GM23338 (cell line): ENCODE measurements at regions not wholly inside any gene's neighbourhood (a gene's known extent, or its start where the extent isn't known, plus 50 kb on each side); places are given as distances from the start of the nearest gene placed in this dataset.

Experiments
- ATAC-seq: fragments of 200-7000 bp; cut with Tn5 transposase; 3 replicates; pipeline ENCODE4 v1.9.1; 2020
- DNase-seq: peaks from one replicate; pipeline ENCODE4 v3.0.0-alpha.2; 2015; ENCODE audit warnings: low spot score
- H2AFZ ChIP-seq: fragments of 200-600 bp; sonication (generic); 2 replicates; pipeline ENCODE4 v1.8.0; 2016; ENCODE audit warnings: antibody characterized with exemption, mild to moderate bottlenecking, moderate library complexity
- H3F3A ChIP-seq: fragments of 200-600 bp; sonication (generic); replicated peaks from 2 replicates; pipeline ENCODE4 v1.8.0; 2017; ENCODE audit warnings: antibody characterized with exemption, mixed run types, low read depth
- H3K27ac ChIP-seq: fragments of 200-600 bp; sonication (generic); 2 replicates; pipeline ENCODE4 v1.6.1; 2016; ENCODE audit warnings: low read depth
- H3K27me3 ChIP-seq: fragments of 200-600 bp; sonication (generic); 2 replicates; pipeline ENCODE4 v1.8.0; 2016; ENCODE audit warnings: mild to moderate bottlenecking, mixed run types, moderate library complexity; ENCODE audit not compliant: insufficient read depth
- H3K36me3 ChIP-seq: fragments of 200-600 bp; sonication (generic); 2 replicates; pipeline ENCODE4 v1.8.0; 2016; ENCODE audit warnings: mild to moderate bottlenecking; ENCODE audit not compliant: insufficient read depth
- H3K4me1 ChIP-seq: fragments of 200-600 bp; sonication (generic); 2 replicates; pipeline ENCODE4 v1.8.0; 2016; ENCODE audit warnings: mild to moderate bottlenecking, moderate library complexity; ENCODE audit not compliant: insufficient read depth
- H3K4me2 ChIP-seq: fragments of 200-600 bp; sonication (generic); 2 replicates; pipeline ENCODE4 v1.7.1; 2017; ENCODE audit warnings: mixed run types
- H3K4me3 ChIP-seq: fragments of 200-600 bp; sonication (generic); 2 replicates; pipeline ENCODE4 v1.6.1; 2016; ENCODE audit warnings: mixed run types
- H3K79me2 ChIP-seq: fragments of 200-600 bp; sonication (generic); replicated peaks from 2 replicates; pipeline ENCODE4 v1.8.0; 2017; ENCODE audit warnings: mild to moderate bottlenecking; ENCODE audit not compliant: insufficient read depth
- H3K9me2 ChIP-seq: fragments of 200-600 bp; sonication (generic); 2 replicates; pipeline ENCODE4 v1.8.0; 2017; ENCODE audit not compliant: insufficient read depth
- H4K20me1 ChIP-seq: fragments of 200-600 bp; sonication (generic); replicated peaks from 2 replicates; pipeline ENCODE4 v1.8.0; 2017; ENCODE audit warnings: mild to moderate bottlenecking; ENCODE audit not compliant: insufficient read depth
- H3K27ac Mint-ChIP-seq: 2 replicates; pipeline ENCODE4 v1.8.0; 2020; ENCODE audit warnings: inconsistent platforms, mild to moderate bottlenecking, moderate library complexity, mixed read lengths
- H3K27me3 Mint-ChIP-seq: 3 replicates; pipeline ENCODE4 v1.8.0; 2022; ENCODE audit warnings: low read depth, mild to moderate bottlenecking, moderate library complexity, mixed read lengths, inconsistent platforms; ENCODE audit not compliant: insufficient read depth, poor library complexity
- H3K36me3 Mint-ChIP-seq: 3 replicates; pipeline ENCODE4 v1.8.0; 2021; ENCODE audit warnings: low read depth, mild to moderate bottlenecking, inconsistent platforms, moderate library complexity, mixed read lengths
- H3K4me1 Mint-ChIP-seq: 3 replicates; pipeline ENCODE4 v1.8.0; 2020; ENCODE audit warnings: mild to moderate bottlenecking, inconsistent platforms, mixed read lengths
- H3K4me3 Mint-ChIP-seq: 3 replicates; pipeline ENCODE4 v1.8.0; 2021; ENCODE audit warnings: moderate library complexity, mild to moderate bottlenecking, inconsistent platforms, mixed read lengths
- H3K9me3 Mint-ChIP-seq: 3 replicates; pipeline ENCODE4 v1.8.0; 2020; ENCODE audit warnings: moderate library complexity, mild to moderate bottlenecking, inconsistent platforms, mixed read lengths
- CREB1 ChIP-seq: fragments of 250-450 bp; sonication (Bioruptor Pico); IDR thresholded peaks from 2 replicates; pipeline ENCODE4 v1.5.0; 2020; ENCODE audit warnings: low read depth, mild to moderate bottlenecking, moderate library complexity
- EZH2phosphoT487 ChIP-seq: fragments of 200-600 bp; sonication (generic); IDR thresholded peaks from one replicate; pipeline ENCODE4 v1.8.1; 2018; ENCODE audit warnings: antibody characterized with exemption; ENCODE audit not compliant: unreplicated experiment
- JUNB ChIP-seq: IDR thresholded peaks from one replicate; pipeline ENCODE4 v1.6.1; 2016; ENCODE audit warnings: antibody characterized with exemption; ENCODE audit not compliant: unreplicated experiment
- NANOG ChIP-seq: IDR thresholded peaks from 2 replicates; pipeline ENCODE4 v1.6.1; 2016; ENCODE audit warnings: antibody characterized with exemption, borderline replicate concordance
- STAT1 ChIP-seq: IDR thresholded peaks from one replicate; pipeline ENCODE4 v1.6.1; 2016; ENCODE audit warnings: antibody characterized with exemption; ENCODE audit not compliant: unreplicated experiment
- ZNF114 ChIP-seq: fragments of 250-450 bp; sonication (Bioruptor Pico); IDR thresholded peaks from 2 replicates; pipeline ENCODE4 v1.5.0; 2020; ENCODE audit warnings: mild to moderate bottlenecking, moderate library complexity
- TF ChIP-seq, protein P1 (sequence below): fragments of 250-450 bp; sonication (Bioruptor Pico); IDR thresholded peaks from 2 replicates; pipeline ENCODE4 v1.5.0; 2020; ENCODE audit warnings: mild to moderate bottlenecking, moderate library complexity
- TF ChIP-seq, protein P2 (sequence below): IDR thresholded peaks from one replicate; pipeline ENCODE4 v1.6.1; 2018; ENCODE audit warnings: antibody characterized with exemption; ENCODE audit not compliant: unreplicated experiment
- TF ChIP-seq, protein P3 (sequence below): IDR thresholded peaks from 2 replicates; pipeline ENCODE4 v1.6.1; 2016; ENCODE audit warnings: antibody characterized with exemption

DNA sequence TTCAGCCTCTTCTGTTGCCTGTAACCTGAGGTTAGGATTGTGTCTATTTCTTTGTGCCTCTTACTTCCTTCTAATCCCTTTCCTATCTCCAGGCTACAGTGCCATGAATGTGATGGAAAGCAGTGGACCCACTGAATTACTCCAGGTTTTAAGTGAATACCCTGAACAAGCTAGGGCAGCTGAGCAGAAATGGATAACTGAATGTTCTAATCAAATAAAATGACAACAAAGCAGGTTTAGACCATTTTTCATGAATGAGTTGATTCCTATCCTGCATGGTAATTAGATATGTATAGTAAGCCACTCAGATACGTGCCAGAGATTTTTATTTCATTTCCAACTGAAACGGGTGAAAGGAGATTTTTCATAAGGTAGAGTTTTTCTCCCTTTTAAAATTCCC, 127.5 kb upstream of the ZP4 start:
- no peaks in the 10 kb centered on the region for H3K79me2 ChIP-seq
- no peaks in the 10 kb centered on the region for H3K36me3 ChIP-seq
- peaks cover 24% of the 10 kb centered on the region for H3K9me2 ChIP-seq
- Mint-ChIP-seq H3K4me3 (no peak overlapping the region), H3K27ac (no peak overlapping the region), H3K27me3 (no peaks in the 10 kb centered on the region), H3K4me1 (no peaks in the 10 kb centered on the region), H3K36me3 (no peaks in the 10 kb centered on the region; the same call in 2 of the 3 replicates), H3K9me3 (no peaks in the 10 kb centered on the region; the same call in 2 of the 3 replicates)
- no peak overlapping the region for H3K4me2 ChIP-seq
- H3K4me3 ChIP-seq = no peak overlapping the region
- H3K27ac ChIP-seq = no peak overlapping the region
- no peaks in the 10 kb centered on the region for H4K20me1 ChIP-seq
- TF ChIP-seq NANOG (no peak), STAT1 (no peak), CREB1 (CRISPR knock-in tag) (no peak), EZH2phosphoT487 (no peak), ZNF114 (no peak), JUNB (no peak)
- TF ChIP-seq, protein P1, sequence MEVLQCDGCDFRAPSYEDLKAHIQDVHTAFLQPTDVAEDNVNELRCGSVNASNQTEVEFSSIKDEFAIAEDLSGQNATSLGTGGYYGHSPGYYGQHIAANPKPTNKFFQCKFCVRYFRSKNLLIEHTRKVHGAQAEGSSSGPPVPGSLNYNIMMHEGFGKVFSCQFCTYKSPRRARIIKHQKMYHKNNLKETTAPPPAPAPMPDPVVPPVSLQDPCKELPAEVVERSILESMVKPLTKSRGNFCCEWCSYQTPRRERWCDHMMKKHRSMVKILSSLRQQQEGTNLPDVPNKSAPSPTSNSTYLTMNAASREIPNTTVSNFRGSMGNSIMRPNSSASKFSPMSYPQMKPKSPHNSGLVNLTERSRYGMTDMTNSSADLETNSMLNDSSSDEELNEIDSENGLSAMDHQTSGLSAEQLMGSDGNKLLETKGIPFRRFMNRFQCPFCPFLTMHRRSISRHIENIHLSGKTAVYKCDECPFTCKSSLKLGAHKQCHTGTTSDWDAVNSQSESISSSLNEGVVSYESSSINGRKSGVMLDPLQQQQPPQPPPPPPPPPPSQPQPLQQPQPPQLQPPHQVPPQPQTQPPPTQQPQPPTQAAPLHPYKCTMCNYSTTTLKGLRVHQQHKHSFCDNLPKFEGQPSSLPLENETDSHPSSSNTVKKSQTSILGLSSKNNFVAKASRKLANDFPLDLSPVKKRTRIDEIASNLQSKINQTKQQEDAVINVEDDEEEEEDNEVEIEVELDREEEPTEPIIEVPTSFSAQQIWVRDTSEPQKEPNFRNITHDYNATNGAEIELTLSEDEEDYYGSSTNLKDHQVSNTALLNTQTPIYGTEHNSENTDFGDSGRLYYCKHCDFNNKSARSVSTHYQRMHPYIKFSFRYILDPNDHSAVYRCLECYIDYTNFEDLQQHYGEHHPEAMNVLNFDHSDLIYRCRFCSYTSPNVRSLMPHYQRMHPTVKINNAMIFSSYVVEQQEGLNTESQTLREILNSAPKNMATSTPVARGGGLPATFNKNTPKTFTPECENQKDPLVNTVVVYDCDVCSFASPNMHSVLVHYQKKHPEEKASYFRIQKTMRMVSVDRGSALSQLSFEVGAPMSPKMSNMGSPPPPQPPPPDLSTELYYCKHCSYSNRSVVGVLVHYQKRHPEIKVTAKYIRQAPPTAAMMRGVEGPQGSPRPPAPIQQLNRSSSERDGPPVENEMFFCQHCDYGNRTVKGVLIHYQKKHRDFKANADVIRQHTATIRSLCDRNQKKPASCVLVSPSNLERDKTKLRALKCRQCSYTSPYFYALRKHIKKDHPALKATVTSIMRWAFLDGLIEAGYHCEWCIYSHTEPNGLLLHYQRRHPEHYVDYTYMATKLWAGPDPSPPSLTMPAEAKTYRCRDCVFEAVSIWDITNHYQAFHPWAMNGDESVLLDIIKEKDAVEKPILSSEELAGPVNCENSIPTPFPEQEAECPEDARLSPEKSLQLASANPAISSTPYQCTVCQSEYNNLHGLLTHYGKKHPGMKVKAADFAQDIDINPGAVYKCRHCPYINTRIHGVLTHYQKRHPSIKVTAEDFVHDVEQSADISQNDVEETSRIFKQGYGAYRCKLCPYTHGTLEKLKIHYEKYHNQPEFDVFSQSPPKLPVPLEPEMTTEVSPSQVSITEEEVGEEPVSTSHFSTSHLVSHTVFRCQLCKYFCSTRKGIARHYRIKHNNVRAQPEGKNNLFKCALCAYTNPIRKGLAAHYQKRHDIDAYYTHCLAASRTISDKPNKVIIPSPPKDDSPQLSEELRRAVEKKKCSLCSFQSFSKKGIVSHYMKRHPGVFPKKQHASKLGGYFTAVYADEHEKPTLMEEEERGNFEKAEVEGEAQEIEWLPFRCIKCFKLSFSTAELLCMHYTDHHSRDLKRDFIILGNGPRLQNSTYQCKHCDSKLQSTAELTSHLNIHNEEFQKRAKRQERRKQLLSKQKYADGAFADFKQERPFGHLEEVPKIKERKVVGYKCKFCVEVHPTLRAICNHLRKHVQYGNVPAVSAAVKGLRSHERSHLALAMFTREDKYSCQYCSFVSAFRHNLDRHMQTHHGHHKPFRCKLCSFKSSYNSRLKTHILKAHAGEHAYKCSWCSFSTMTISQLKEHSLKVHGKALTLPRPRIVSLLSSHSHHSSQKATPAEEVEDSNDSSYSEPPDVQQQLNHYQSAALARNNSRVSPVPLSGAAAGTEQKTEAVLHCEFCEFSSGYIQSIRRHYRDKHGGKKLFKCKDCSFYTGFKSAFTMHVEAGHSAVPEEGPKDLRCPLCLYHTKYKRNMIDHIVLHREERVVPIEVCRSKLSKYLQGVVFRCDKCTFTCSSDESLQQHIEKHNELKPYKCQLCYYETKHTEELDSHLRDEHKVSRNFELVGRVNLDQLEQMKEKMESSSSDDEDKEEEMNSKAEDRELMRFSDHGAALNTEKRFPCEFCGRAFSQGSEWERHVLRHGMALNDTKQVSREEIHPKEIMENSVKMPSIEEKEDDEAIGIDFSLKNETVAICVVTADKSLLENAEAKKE (CRISPR knock-in tag) = no peak
- TF ChIP-seq, protein P2, sequence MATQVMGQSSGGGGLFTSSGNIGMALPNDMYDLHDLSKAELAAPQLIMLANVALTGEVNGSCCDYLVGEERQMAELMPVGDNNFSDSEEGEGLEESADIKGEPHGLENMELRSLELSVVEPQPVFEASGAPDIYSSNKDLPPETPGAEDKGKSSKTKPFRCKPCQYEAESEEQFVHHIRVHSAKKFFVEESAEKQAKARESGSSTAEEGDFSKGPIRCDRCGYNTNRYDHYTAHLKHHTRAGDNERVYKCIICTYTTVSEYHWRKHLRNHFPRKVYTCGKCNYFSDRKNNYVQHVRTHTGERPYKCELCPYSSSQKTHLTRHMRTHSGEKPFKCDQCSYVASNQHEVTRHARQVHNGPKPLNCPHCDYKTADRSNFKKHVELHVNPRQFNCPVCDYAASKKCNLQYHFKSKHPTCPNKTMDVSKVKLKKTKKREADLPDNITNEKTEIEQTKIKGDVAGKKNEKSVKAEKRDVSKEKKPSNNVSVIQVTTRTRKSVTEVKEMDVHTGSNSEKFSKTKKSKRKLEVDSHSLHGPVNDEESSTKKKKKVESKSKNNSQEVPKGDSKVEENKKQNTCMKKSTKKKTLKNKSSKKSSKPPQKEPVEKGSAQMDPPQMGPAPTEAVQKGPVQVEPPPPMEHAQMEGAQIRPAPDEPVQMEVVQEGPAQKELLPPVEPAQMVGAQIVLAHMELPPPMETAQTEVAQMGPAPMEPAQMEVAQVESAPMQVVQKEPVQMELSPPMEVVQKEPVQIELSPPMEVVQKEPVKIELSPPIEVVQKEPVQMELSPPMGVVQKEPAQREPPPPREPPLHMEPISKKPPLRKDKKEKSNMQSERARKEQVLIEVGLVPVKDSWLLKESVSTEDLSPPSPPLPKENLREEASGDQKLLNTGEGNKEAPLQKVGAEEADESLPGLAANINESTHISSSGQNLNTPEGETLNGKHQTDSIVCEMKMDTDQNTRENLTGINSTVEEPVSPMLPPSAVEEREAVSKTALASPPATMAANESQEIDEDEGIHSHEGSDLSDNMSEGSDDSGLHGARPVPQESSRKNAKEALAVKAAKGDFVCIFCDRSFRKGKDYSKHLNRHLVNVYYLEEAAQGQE = no peak
- TF ChIP-seq, protein P3, sequence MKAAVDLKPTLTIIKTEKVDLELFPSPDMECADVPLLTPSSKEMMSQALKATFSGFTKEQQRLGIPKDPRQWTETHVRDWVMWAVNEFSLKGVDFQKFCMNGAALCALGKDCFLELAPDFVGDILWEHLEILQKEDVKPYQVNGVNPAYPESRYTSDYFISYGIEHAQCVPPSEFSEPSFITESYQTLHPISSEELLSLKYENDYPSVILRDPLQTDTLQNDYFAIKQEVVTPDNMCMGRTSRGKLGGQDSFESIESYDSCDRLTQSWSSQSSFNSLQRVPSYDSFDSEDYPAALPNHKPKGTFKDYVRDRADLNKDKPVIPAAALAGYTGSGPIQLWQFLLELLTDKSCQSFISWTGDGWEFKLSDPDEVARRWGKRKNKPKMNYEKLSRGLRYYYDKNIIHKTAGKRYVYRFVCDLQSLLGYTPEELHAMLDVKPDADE = no peak
- no peaks in the 10 kb centered on the region for H3K27me3 ChIP-seq
- H3K4me1 ChIP-seq = no peaks in the 10 kb centered on the region
- H3F3A ChIP-seq = no peaks in the 10 kb centered on the region
- DNase-seq = no peak
- no peak overlapping the region for H2AFZ ChIP-seq
- ATAC-seq = no peak
